OCI-LY3 (cell line): ENCODE measurements at regions not wholly inside any gene's neighbourhood (a gene's known extent, or its start where the extent isn't known, plus 50 kb on each side); places are given as distances from the start of the nearest gene placed in this dataset.

ENCODE experiments used
- CTCF ChIP-seq: fragments of 200-600, 300-600 bp; sonication (generic); IDR thresholded peaks from 2 replicates; pipeline ENCODE4 v1.5.1; 2014; ENCODE audit warnings: antibody characterized with exemption, low read length, low read depth
- EZH2phosphoT487 ChIP-seq: fragments of 200-600 bp; shearing (Covaris generic); IDR thresholded peaks from 2 replicates; pipeline ENCODE4 v1.6.1; 2018; ENCODE audit warnings: antibody characterized with exemption, mixed run types, low read depth

DNA sequence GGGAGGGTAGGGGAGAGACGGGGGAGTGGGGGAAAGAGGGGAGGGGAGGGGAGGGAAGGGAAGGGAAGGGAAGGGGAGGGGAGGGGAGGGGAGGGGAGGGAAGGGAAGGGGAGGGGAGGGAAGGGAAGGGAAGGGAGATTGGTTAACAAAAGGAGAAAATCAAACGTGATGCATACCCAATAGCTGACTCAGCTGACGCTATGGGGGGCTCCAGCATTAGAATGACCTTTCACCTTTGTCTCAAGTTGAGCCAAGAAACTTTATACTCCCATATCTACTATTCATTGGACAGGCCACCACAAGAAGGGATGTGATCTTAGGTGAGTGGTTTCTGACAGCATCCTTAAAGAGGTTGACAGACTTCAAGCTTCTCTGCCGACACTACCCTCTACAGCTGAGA, 432.8 kb upstream of the CDH5 start:
- no peak for TF ChIP-seq CTCF
- no peak for TF ChIP-seq EZH2phosphoT487
